Gastrocnemius medialis (tissue), 4 donors: ENCODE measurements at regions not wholly inside any gene's neighbourhood (a gene's known extent, or its start where the extent isn't known, plus 50 kb on each side); places are given as distances from the start of the nearest gene placed in this dataset.
"Not testable (repeated sequence)": the region's sequence is repeated elsewhere in the genome, so short reads cannot be mapped to it uniquely, and the experiment has no call there.

Experiments used
- CTCF ChIP-seq, 5 experiments: fragments of 450-650 bp in 3 of 5; fragments of 200-600 bp in 2 of 5; sonication (generic) in 2 of 5; IDR thresholded peaks in 4 of 5; conservative IDR thresholded peaks in 1 of 5; 1 replicate in 4 of 5; 2 replicates in 1 of 5; pipeline ENCODE4 v1.5.1; 2016 to 2019; ENCODE audit warnings: antibody characterized with exemption in 5 of 5, mild to moderate bottlenecking in 3 of 5, moderate library complexity in 3 of 5
- POLR2A ChIP-seq, 2 donors: fragments of 450-650 bp; IDR thresholded peaks; one replicate each; pipeline ENCODE4 v1.6.1; 2017; ENCODE audit warnings: antibody characterized with exemption in 2 of 2, mild to moderate bottlenecking in 2 of 2, moderate library complexity in 2 of 2

GRCh38 chr1:14279891-14280290, 318.6 kb upstream of the KAZN start:
- not testable (repeated sequence) for TF ChIP-seq CTCF (IDR thresholded peaks at IDR 0.05 in 4 of 5, conservative IDR thresholded peaks at IDR 0.05 in 1 of 5); POLR2A (IDR thresholded peaks at IDR 0.05)
